Keratinocyte (primary cell): ENCODE measurements at regions not wholly inside any gene's neighbourhood (a gene's known extent, or its start where the extent isn't known, plus 50 kb on each side); places are given as distances from the start of the nearest gene placed in this dataset.

Experiments used
- DNase-seq: peaks from one replicate; pipeline ENCODE4 v3.0.0-alpha.2; 2011; ENCODE audit warnings: low read depth, missing footprints, low spot score
- FAIRE-seq: peaks from 2 replicates; lab custom pipeline; 2011; peaks lifted over from hg19 to GRCh38; lab: Jason Lieb, UNC
- H2AFZ ChIP-seq: 2 replicates; pipeline ENCODE4 v1.6.0; 2012; ENCODE audit warnings: low read length, control low read depth, inconsistent platforms; ENCODE audit not compliant: control insufficient read depth
- H3K27ac ChIP-seq: 2 replicates; pipeline ENCODE4 v1.5.1; 2011; ENCODE audit warnings: low read length; ENCODE audit not compliant: control insufficient read depth, insufficient read depth
- H3K27me3 ChIP-seq: 3 replicates; pipeline ENCODE4 v1.6.0; 2011; ENCODE audit warnings: low read length; ENCODE audit not compliant: control insufficient read depth, insufficient read depth; ENCODE audit errors: extremely low read depth
- H3K36me3 ChIP-seq, 2 experiments: 2 replicates in 1 of 2; 3 replicates in 1 of 2; pipeline ENCODE4 v1.5.1; 2011; ENCODE audit warnings: low read length in 2 of 2, mild to moderate bottlenecking in 1 of 2; ENCODE audit not compliant: control insufficient read depth in 2 of 2, insufficient read depth in 2 of 2; ENCODE audit errors: extremely low read depth in 1 of 2
- H3K4me1 ChIP-seq: 3 replicates; pipeline ENCODE4 v1.5.1; 2011; ENCODE audit warnings: low read length; ENCODE audit not compliant: control insufficient read depth, insufficient read depth; ENCODE audit errors: extremely low read depth
- H3K4me2 ChIP-seq: 3 replicates; pipeline ENCODE4 v1.6.0; 2011; ENCODE audit warnings: low read depth, low read length; ENCODE audit not compliant: control insufficient read depth, insufficient read depth; ENCODE audit errors: extremely low read depth
- H3K4me3 ChIP-seq, 3 experiments: fragments of 200-600 bp in 1 of 3; sonication (generic) in 1 of 3; 2 replicates in 2 of 3; 3 replicates in 1 of 3; pipeline ENCODE4 v1.5.1; 2011 to 2016; ENCODE audit warnings: low read length in 3 of 3, mild to moderate bottlenecking in 3 of 3, control low read depth in 2 of 3, inconsistent platforms in 1 of 3, low read depth in 1 of 3, mixed read lengths in 1 of 3, mixed run types in 1 of 3, moderate library complexity in 1 of 3; ENCODE audit not compliant: control insufficient read depth in 2 of 3, insufficient read depth in 2 of 3; ENCODE audit errors: extremely low read depth in 1 of 3
- H3K79me2 ChIP-seq: 2 replicates; pipeline ENCODE4 v1.6.0; 2012; ENCODE audit warnings: low read length; ENCODE audit not compliant: control insufficient read depth, insufficient read depth
- H3K9ac ChIP-seq: 3 replicates; pipeline ENCODE4 v1.6.0; 2011; ENCODE audit warnings: low read length; ENCODE audit not compliant: control insufficient read depth, insufficient read depth; ENCODE audit errors: extremely low read depth
- H3K9me1 ChIP-seq: 3 replicates; pipeline ENCODE4 v1.6.0; 2011; ENCODE audit warnings: low read length; ENCODE audit not compliant: control insufficient read depth, insufficient read depth; ENCODE audit errors: extremely low read depth
- H3K9me3 ChIP-seq: 2 replicates; pipeline ENCODE4 v1.5.1; 2012; ENCODE audit warnings: low read depth, low read length; ENCODE audit not compliant: control insufficient read depth
- H4K20me1 ChIP-seq: 3 replicates; pipeline ENCODE4 v1.6.0; 2011; ENCODE audit warnings: low read length; ENCODE audit not compliant: control insufficient read depth, insufficient read depth; ENCODE audit errors: extremely low read depth
- EZH2 ChIP-seq: IDR thresholded peaks from one replicate; pipeline ENCODE4 v1.6.1; 2012; ENCODE audit warnings: inconsistent platforms, mild to moderate bottlenecking, low read length, moderate library complexity
- dilution Hi-C: fragments of 300-500 bp; cut with MboI; formaldehyde crosslinking; loops from one replicate; pipeline ENCODE4 v1.7.0; 2020; ENCODE audit warnings: low sequenced_read_pairs; ENCODE audit not compliant: extremely low pct_ligation_motif_present
- TF ChIP-seq, protein P1 (sequence below), 3 experiments: IDR thresholded peaks in 1 of 3; conservative IDR thresholded peaks in 1 of 3; optimal IDR thresholded peaks in 1 of 3; 2 replicates in 2 of 3; 3 replicates in 1 of 3; pipeline versions ENCODE3 to v1.5.1; 2011; ENCODE audit warnings: low read length in 3 of 3, mild to moderate bottlenecking in 3 of 3, moderate library complexity in 2 of 3, control low read depth in 1 of 3, inconsistent platforms in 1 of 3; ENCODE audit not compliant: insufficient read depth in 2 of 3; ENCODE audit errors: extremely low read depth in 1 of 3

DNA sequence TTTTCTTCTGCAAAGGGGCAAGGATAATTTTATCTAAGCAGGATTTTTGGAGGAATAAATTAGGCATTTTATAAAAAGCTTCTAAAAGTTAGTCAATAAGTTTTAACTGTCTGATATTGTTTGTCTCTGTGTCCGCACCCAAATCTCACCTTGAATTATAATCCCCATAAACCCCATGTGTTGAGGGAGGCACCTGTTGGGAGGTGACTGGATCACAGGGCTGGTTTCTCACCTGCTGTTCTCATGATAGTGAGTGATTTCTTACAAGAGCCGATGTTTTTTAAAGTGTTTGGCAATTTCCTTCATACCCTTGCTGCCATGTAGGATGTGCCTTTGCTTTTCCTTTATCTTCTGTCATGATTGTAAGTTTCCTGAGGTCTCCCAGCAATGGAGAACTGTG, 481.4 kb downstream of the GBA3 start:
- DNase-seq (no peak), FAIRE-seq (no peak)
- no peaks in the 10 kb centered on the region for H3K27me3 ChIP-seq
- dilution Hi-C loops = no loop called here
- no peaks in the 10 kb centered on the region for H3K9me1 ChIP-seq
- H3K27ac ChIP-seq = no peak overlapping the region
- H3K4me2 ChIP-seq = no peak overlapping the region
- TF ChIP-seq EZH2 = no peak
- TF ChIP-seq, protein P1, sequence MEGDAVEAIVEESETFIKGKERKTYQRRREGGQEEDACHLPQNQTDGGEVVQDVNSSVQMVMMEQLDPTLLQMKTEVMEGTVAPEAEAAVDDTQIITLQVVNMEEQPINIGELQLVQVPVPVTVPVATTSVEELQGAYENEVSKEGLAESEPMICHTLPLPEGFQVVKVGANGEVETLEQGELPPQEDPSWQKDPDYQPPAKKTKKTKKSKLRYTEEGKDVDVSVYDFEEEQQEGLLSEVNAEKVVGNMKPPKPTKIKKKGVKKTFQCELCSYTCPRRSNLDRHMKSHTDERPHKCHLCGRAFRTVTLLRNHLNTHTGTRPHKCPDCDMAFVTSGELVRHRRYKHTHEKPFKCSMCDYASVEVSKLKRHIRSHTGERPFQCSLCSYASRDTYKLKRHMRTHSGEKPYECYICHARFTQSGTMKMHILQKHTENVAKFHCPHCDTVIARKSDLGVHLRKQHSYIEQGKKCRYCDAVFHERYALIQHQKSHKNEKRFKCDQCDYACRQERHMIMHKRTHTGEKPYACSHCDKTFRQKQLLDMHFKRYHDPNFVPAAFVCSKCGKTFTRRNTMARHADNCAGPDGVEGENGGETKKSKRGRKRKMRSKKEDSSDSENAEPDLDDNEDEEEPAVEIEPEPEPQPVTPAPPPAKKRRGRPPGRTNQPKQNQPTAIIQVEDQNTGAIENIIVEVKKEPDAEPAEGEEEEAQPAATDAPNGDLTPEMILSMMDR (optimal IDR thresholded peaks at IDR 0.05 in 1 of 3, IDR thresholded peaks at IDR 0.05 in 1 of 3, conservative IDR thresholded peaks at IDR 0.05 in 1 of 3; ENCODE audit: extremely low read depth in 1 of 3, insufficient read depth in 2 of 3, low read length in 3 of 3) = no peak
- no peaks in the 10 kb centered on the region for H3K4me1 ChIP-seq
- no peaks in the 10 kb centered on the region for H3K36me3 ChIP-seq
- H3K9ac ChIP-seq = no peak overlapping the region
- no peaks in the 10 kb centered on the region for H3K79me2 ChIP-seq
- H2AFZ ChIP-seq = no peak overlapping the region
- no peaks in the 10 kb centered on the region for H3K9me3 ChIP-seq
- no peaks in the 10 kb centered on the region for H4K20me1 ChIP-seq
- H3K4me3 ChIP-seq = no peak overlapping the region

DNA sequence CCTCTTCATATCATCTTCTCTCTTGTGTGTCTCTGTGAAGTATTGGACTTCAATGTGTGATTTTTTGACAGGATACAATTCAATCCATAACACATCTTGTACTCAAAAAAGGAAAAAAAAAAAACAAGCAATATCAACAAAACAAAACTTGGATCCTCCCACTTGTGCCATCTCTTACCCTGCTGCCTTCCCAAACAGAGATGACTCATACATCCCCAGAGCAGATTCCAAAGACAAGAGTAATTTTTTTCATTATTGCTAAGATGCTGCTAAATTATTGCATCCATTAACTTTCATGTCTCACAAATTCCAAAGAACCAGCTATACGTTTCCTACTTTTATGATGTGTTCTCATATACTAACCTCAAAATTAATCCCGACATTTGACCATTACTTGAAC, 479.2 kb downstream of the GBA3 start:
- no peak for FAIRE-seq
- no peaks in the 10 kb centered on the region for H4K20me1 ChIP-seq
- no peak overlapping the region for H3K4me2 ChIP-seq
- H3K4me1 ChIP-seq = no peaks in the 10 kb centered on the region
- H3K9me3 ChIP-seq = no peaks in the 10 kb centered on the region
- H3K4me3 ChIP-seq = no peak overlapping the region
- no peaks in the 10 kb centered on the region for H3K79me2 ChIP-seq
- no peaks in the 10 kb centered on the region for H3K36me3 ChIP-seq
- H3K27ac ChIP-seq = no peak overlapping the region
- no peak overlapping the region for H3K9ac ChIP-seq
- no peak for DNase-seq
- TF ChIP-seq EZH2 = no peak
- dilution Hi-C loops = no loop called here
- no peaks in the 10 kb centered on the region for H3K9me1 ChIP-seq
- H2AFZ ChIP-seq = no peak overlapping the region
- H3K27me3 ChIP-seq = no peaks in the 10 kb centered on the region

DNA sequence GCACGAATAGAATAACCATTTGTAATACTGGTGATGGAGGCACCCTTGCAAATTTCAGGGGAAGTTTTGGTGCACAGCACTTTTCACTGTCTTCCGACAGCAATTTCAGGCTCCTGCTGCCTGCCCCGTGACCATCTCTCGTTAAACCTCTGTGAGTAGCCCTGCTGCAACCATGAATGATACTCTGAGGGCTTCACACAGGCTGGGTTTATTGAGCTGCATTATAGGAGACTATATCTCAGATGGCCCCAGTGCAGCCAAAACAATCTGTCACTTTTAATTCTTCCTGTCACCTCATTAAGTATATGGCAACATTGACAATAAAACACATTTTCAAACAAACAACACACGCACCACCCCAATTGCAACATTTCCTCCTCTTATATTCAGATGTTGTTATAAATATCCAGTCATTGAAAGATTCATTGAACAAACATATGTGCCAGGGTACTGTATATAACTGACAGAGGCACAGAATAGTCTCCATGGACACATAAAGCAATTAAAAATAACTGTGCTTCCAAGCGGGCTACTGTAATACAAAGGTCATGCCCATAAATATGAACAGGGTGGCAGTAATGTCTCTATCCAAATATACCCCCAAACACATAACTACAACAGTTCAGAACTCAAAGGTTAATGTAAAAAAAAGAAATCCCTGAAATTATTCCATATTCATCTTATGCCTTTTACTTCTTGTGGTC, 477.0 kb downstream of the GBA3 start:
- Histone ChIP-seq H3K79me2 (no peaks in the 10 kb centered on the region), H3K9me1 (no peaks in the 10 kb centered on the region), H3K4me3 (no peak overlapping the region), H3K27me3 (no peaks in the 10 kb centered on the region), H3K9ac (no peak overlapping the region), H3K27ac (no peak overlapping the region), H2AFZ (no peak overlapping the region), H3K4me2 (no peak overlapping the region), H3K36me3 (no peaks in the 10 kb centered on the region), H3K9me3 (no peaks in the 10 kb centered on the region), H4K20me1 (no peaks in the 10 kb centered on the region), H3K4me1 (no peaks in the 10 kb centered on the region)
- DNase-seq (no peak), FAIRE-seq (no peak)
- TF ChIP-seq EZH2 = no peak
- TF ChIP-seq, protein P1 (optimal IDR thresholded peaks at IDR 0.05 in 1 of 3, IDR thresholded peaks at IDR 0.05 in 1 of 3, conservative IDR thresholded peaks at IDR 0.05 in 1 of 3; ENCODE audit: extremely low read depth in 1 of 3, insufficient read depth in 2 of 3, low read length in 3 of 3) = no peak
- dilution Hi-C loops = no loop called here
